ENCODE measurements at regions not wholly inside any gene's neighbourhood (a gene's known extent, or its start where the extent isn't known, plus 50 kb on each side); places are given as distances from the start of the nearest gene placed in this dataset.

DNA sequence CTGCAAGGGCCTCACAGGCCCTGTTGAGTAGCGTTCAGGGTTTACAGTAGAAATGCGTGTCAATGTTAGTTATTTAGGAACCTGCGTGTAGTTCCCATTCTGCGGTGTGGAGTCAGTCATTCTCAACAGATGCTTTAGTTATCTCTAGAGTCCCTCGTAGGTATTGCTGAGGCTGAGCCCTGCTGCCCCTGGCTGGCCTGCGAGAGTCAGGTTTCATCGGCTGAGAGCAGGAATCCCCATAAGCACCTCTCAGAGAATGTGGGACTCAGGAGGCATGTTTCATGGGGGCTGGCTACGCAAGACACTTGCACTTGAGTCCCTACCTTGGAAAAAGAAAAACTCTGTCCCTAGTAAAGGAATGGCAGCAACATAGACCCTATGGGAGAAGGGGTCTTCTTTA is 347.5 kb upstream of the ASIC2 start:
- H3K9me3 Mint-ChIP-seq (ENCODE audit: unreplicated experiment): peaks cover 7% of the 10 kb centered on the region
- no peak overlapping the region for H3K4me3 Mint-ChIP-seq (ENCODE audit: unreplicated experiment)
- intact Hi-C loops (cut with micrococcal nuclease; ENCODE audit: unreplicated experiment): no loop called here
- DNase-seq: no peak
- BruUV-seq (replicated peaks): no TSS peak
- no peaks in the 10 kb centered on the region for H3K4me1 Mint-ChIP-seq (ENCODE audit: low read depth, unreplicated experiment)
- Histone ChIP-seq H3K27me3 (replicated peaks; ENCODE audit: control insufficient read depth, insufficient read depth, low read length) (no peaks in the 10 kb centered on the region), H3K4me3 (ENCODE audit: low read depth, low read length) (no peak overlapping the region), H3K9me3 (0 out of 2 replicates have a peak, but pooled peaks cover 7% of the 10 kb centered on the region), H3K4me1 (no peaks in the 10 kb centered on the region), H3K36me3 (ENCODE audit: control insufficient read depth, insufficient read depth, low read length) (no peaks in the 10 kb centered on the region)
- ChIA-PET POLR2A (no interaction called here), CTCF (no interaction called here)
- H3K36me3 Mint-ChIP-seq (ENCODE audit: insufficient read depth, unreplicated experiment): no peaks in the 10 kb centered on the region
- TF ChIP-seq, protein P1, sequence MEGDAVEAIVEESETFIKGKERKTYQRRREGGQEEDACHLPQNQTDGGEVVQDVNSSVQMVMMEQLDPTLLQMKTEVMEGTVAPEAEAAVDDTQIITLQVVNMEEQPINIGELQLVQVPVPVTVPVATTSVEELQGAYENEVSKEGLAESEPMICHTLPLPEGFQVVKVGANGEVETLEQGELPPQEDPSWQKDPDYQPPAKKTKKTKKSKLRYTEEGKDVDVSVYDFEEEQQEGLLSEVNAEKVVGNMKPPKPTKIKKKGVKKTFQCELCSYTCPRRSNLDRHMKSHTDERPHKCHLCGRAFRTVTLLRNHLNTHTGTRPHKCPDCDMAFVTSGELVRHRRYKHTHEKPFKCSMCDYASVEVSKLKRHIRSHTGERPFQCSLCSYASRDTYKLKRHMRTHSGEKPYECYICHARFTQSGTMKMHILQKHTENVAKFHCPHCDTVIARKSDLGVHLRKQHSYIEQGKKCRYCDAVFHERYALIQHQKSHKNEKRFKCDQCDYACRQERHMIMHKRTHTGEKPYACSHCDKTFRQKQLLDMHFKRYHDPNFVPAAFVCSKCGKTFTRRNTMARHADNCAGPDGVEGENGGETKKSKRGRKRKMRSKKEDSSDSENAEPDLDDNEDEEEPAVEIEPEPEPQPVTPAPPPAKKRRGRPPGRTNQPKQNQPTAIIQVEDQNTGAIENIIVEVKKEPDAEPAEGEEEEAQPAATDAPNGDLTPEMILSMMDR (IDR thresholded peaks at IDR 0.05; ENCODE audit: insufficient read depth in 1 of 2, low read depth in 1 of 2, low read length in 1 of 2, severe bottlenecking in 1 of 2, unreplicated experiment in 1 of 2): no peak
- no peak overlapping the region for H3K27ac Mint-ChIP-seq (ENCODE audit: unreplicated experiment)
- H3K27me3 Mint-ChIP-seq (ENCODE audit: insufficient read depth, unreplicated experiment): peaks cover 15% of the 10 kb centered on the region

GRCh38 chr17:33642002-33642401 is 348.9 kb upstream of the ASIC2 start:
- BruUV-seq (replicated peaks): no TSS peak
- ChIA-PET POLR2A (no interaction called here), CTCF (no interaction called here)
- H3K4me3 Mint-ChIP-seq (ENCODE audit: unreplicated experiment): no peak overlapping the region
- peaks cover 18% of the 10 kb centered on the region for H3K27me3 Mint-ChIP-seq (ENCODE audit: insufficient read depth, unreplicated experiment)
- intact Hi-C loops (cut with micrococcal nuclease; ENCODE audit: unreplicated experiment): no loop called here
- no peaks in the 10 kb centered on the region for H3K36me3 Mint-ChIP-seq (ENCODE audit: insufficient read depth, unreplicated experiment)
- Histone ChIP-seq H3K27me3 (replicated peaks; ENCODE audit: control insufficient read depth, insufficient read depth, low read length) (no peaks in the 10 kb centered on the region), H3K4me3 (ENCODE audit: low read depth, low read length) (no peak overlapping the region), H3K36me3 (ENCODE audit: control insufficient read depth, insufficient read depth, low read length) (no peaks in the 10 kb centered on the region), H3K9me3 (0 out of 2 replicates have a peak, but pooled peaks cover 7% of the 10 kb centered on the region), H3K4me1 (no peaks in the 10 kb centered on the region)
- H3K4me1 Mint-ChIP-seq (ENCODE audit: low read depth, unreplicated experiment): no peaks in the 10 kb centered on the region
- peaks cover 7% of the 10 kb centered on the region for H3K9me3 Mint-ChIP-seq (ENCODE audit: unreplicated experiment)
- H3K27ac Mint-ChIP-seq (ENCODE audit: unreplicated experiment): no peak overlapping the region
- TF ChIP-seq, protein P1 (IDR thresholded peaks at IDR 0.05; ENCODE audit: insufficient read depth in 1 of 2, low read depth in 1 of 2, low read length in 1 of 2, severe bottlenecking in 1 of 2, unreplicated experiment in 1 of 2): peak; percentile 27 to 31
- DNase-seq: no peak

DNA sequence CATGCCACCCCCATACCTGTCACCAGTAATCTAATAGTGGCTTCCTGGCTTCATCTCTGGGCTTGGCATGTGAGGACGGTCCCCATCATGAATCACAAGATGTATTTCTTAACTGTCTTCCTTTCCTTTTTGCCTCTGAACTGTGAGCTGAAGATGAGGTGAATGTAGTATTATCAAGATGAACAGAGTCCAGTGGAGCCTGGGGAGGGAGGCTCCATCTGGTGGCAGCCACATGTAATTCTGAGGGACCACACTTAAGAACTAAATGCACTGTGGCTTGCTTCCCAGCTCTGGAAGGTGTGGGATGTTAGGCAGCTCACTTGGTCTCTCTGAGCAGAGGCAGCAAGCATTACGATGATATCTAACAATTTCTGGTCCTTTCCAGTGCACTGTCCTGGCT is 354.9 kb upstream of the ASIC2 start:
- Mint-ChIP-seq H3K9me3 (ENCODE audit: unreplicated experiment) (no peaks in the 10 kb centered on the region), H3K27me3 (ENCODE audit: insufficient read depth, unreplicated experiment) (peaks cover 29% of the 10 kb centered on the region), H3K4me3 (ENCODE audit: unreplicated experiment) (no peak overlapping the region), H3K27ac (ENCODE audit: unreplicated experiment) (no peak overlapping the region), H3K4me1 (ENCODE audit: low read depth, unreplicated experiment) (no peaks in the 10 kb centered on the region), H3K36me3 (ENCODE audit: insufficient read depth, unreplicated experiment) (no peaks in the 10 kb centered on the region)
- Histone ChIP-seq H3K4me1 (no peaks in the 10 kb centered on the region), H3K27me3 (replicated peaks; ENCODE audit: control insufficient read depth, insufficient read depth, low read length) (no peaks in the 10 kb centered on the region), H3K4me3 (ENCODE audit: low read depth, low read length) (no peak overlapping the region), H3K9me3 (no peaks in the 10 kb centered on the region), H3K36me3 (ENCODE audit: control insufficient read depth, insufficient read depth, low read length) (no peaks in the 10 kb centered on the region)
- DNase-seq: peak in 1 of 2 experiments; percentile 28
- intact Hi-C loops (cut with micrococcal nuclease; ENCODE audit: unreplicated experiment): loop anchor here (1.0 to 5.0 kb wide), 2 partner anchors 126 to 359 kb away; no protein-coding TSS in a partner anchor
- BruUV-seq (replicated peaks): no TSS peak
- ChIA-PET POLR2A (no interaction called here), CTCF (interaction anchor here (1.1 kb wide), 1 partner anchor 360 kb away, joined by 4 read pairs; no protein-coding TSS in a partner anchor)
- TF ChIP-seq, protein P1 (IDR thresholded peaks at IDR 0.05; ENCODE audit: insufficient read depth in 1 of 2, low read depth in 1 of 2, low read length in 1 of 2, severe bottlenecking in 1 of 2, unreplicated experiment in 1 of 2): peak; percentile 70 to 80
